ENCODE measurements at regions not wholly inside any gene's neighbourhood (a gene's known extent, or its start where the extent isn't known, plus 50 kb on each side); places are given as distances from the start of the nearest gene placed in this dataset.

- no peak for DNase-seq (ENCODE audit: extremely low read depth, insufficient read length)
- Histone ChIP-seq H3K4me3 (replicated peaks; ENCODE audit: low read depth, low read length) (no peak overlapping the region), H3K27me3 (replicated peaks; ENCODE audit: control insufficient read depth, insufficient read depth, low read length) (no peaks in the 10 kb centered on the region), H3K36me3 (ENCODE audit: control insufficient read depth, insufficient read depth, low read length) (no peaks in the 10 kb centered on the region)
- no peak for TF ChIP-seq CTCF (IDR thresholded peaks at IDR 0.05; ENCODE audit: insufficient read depth, low read length, poor library complexity, severe bottlenecking)
Observed at GRCh38 chr4:35760807-35761206, 483.5 kb downstream of the ARAP2 start.

GRCh38 chr4:35771571-35771970 is 472.7 kb downstream of the ARAP2 start:
- DNase-seq (ENCODE audit: extremely low read depth, insufficient read length): no peak
- H3K27me3 ChIP-seq (replicated peaks; ENCODE audit: control insufficient read depth, insufficient read depth, low read length): no peaks in the 10 kb centered on the region
- no peak for TF ChIP-seq CTCF (IDR thresholded peaks at IDR 0.05; ENCODE audit: insufficient read depth, low read length, poor library complexity, severe bottlenecking)
- H3K4me3 ChIP-seq (replicated peaks; ENCODE audit: low read depth, low read length): no peak overlapping the region
- H3K36me3 ChIP-seq (ENCODE audit: control insufficient read depth, insufficient read depth, low read length): no peaks in the 10 kb centered on the region

GRCh38 chr4:35772291-35772690 is 472.0 kb downstream of the ARAP2 start:
- TF ChIP-seq CTCF (IDR thresholded peaks at IDR 0.05; ENCODE audit: insufficient read depth, low read length, poor library complexity, severe bottlenecking): no peak
- Histone ChIP-seq H3K4me3 (replicated peaks; ENCODE audit: low read depth, low read length) (no peak overlapping the region), H3K36me3 (ENCODE audit: control insufficient read depth, insufficient read depth, low read length) (no peaks in the 10 kb centered on the region), H3K27me3 (replicated peaks; ENCODE audit: control insufficient read depth, insufficient read depth, low read length) (no peaks in the 10 kb centered on the region)
- DNase-seq (ENCODE audit: extremely low read depth, insufficient read length): no peak

GRCh38 chr4:35789899-35790574 is 454.3 kb downstream of the ARAP2 start:
- no peak for DNase-seq (ENCODE audit: extremely low read depth, insufficient read length)
- H3K27me3 ChIP-seq (replicated peaks; ENCODE audit: control insufficient read depth, insufficient read depth, low read length): no peaks in the 10 kb centered on the region
- no peaks in the 10 kb centered on the region for H3K36me3 ChIP-seq (ENCODE audit: control insufficient read depth, insufficient read depth, low read length)
- no peak for TF ChIP-seq CTCF (IDR thresholded peaks at IDR 0.05; ENCODE audit: insufficient read depth, low read length, poor library complexity, severe bottlenecking)
- no peak overlapping the region for H3K4me3 ChIP-seq (replicated peaks; ENCODE audit: low read depth, low read length)

- Histone ChIP-seq H3K36me3 (ENCODE audit: control insufficient read depth, insufficient read depth, low read length) (no peaks in the 10 kb centered on the region), H3K4me3 (replicated peaks; ENCODE audit: low read depth, low read length) (no peak overlapping the region), H3K27me3 (replicated peaks; ENCODE audit: control insufficient read depth, insufficient read depth, low read length) (no peaks in the 10 kb centered on the region)
- no peak for DNase-seq (ENCODE audit: extremely low read depth, insufficient read length)
- no peak for TF ChIP-seq CTCF (IDR thresholded peaks at IDR 0.05; ENCODE audit: insufficient read depth, low read length, poor library complexity, severe bottlenecking)
Observed at GRCh38 chr4:35793045-35793722, 451.1 kb downstream of the ARAP2 start.
